GM21360 (cell line): ENCODE measurements at regions not wholly inside any gene's neighbourhood (a gene's known extent, or its start where the extent isn't known, plus 50 kb on each side); places are given as distances from the start of the nearest gene placed in this dataset.
"Not testable (repeated sequence)": the region's sequence is repeated elsewhere in the genome, so short reads cannot be mapped to it uniquely, and the experiment has no call there.

Experiments
- ATAC-seq: cut with Tn5 transposase; IDR thresholded peaks from one replicate; pipeline ENCODE4 v1.9.1; 2021; ENCODE audit warnings: mild to moderate bottlenecking, moderate library complexity; ENCODE audit not compliant: unreplicated experiment

DNA sequence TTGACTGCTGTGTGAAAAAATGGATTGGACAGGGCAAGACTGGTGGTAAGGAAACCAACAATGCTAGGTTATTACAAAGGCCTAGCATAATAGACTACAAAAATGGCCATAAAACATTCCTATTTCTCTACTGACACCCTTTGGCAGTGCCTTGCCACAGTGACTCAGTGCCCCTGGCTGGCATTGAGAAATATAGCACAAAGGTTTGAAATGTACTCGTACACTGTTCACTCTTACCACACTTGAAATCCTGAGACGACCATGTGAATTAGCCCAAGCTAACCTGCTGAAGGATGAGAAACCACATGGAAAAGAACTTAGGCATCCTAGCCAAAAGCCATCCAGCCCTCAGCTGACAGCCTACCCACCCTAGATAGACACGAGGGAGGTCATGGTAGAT is 149.8 kb upstream of the PALMD start:
- no peak for ATAC-seq

DNA sequence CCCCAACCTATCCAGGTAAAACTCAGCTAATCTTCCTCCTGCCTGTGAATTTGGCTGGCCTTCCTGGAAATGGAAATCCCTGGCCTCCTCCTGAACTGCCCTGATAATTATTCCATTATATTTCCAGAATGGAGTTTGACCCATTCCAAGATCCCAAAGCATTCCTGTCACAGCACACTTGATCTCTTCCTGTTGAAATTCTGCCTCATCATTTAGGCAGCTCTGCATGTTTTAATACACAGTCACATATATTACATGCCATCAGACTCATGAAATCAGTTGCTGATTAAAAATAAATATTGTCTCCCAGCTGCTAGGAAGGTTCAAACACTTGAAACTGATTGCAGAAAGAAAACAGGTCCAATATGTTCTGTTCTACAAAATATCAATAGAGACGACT is 148.2 kb upstream of the PALMD start:
- no peak for ATAC-seq

DNA sequence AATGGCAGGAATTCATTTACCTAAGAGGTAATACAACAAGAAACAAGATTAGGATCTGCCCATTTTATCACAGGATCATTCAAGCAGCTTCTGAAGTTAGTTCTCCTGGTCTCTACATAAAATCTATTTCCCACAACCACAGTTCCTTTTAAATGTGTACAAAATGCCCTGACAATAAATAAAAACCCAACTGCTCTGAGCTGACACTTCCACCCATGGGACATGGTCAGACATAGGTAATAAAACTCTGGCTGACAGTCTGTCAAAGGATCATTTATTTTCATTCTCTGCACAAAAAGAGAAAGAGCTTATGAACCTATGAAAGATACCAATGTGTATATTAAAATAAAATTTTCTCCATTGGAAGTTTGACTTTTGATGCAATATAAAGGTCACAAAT is 145.4 kb upstream of the PALMD start:
- ATAC-seq = no peak

DNA sequence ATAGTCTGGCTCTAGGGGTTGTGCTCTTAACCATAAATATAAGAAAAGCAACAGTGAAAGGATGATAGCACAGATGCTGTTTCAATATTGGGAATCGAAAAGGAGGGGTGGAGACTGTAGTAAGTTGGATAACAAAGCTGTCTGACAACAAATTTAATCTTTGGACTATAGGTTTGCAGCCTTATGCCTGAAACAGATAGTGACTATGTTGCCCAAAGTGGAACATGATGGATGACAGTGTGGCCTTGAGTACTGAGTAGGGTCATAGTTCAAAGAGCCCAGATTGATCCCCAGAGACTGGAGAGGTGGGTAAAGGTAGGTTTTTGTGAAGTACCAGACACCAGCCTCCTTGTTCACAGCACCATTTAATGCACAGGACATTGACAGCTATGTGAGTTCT is 144.0 kb upstream of the PALMD start:
- ATAC-seq = no peak

DNA sequence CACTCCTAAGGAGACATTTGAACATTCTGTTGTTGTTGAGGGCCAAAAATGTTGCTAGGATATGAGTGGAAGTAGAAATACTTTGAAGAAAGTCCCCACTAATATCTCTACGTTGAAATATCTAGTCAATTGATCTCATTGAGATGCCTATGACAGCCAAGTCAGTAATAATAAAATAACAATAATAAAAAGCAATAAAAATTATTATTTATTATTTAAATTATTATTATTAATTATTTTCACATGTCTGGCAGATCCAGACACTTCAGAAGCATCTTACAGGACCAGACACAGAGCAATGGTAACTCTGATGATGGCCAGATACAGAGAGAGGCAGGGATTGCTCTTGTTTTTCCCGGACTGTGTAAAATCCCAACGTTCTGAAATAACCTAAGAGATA is 143.5 kb upstream of the PALMD start:
- no peak for ATAC-seq

GRCh38 chr1:99503276-99503747 is 142.6 kb upstream of the PALMD start:
- ATAC-seq = no peak

- ATAC-seq = no peak
Measured at GRCh38 chr1:99504287-99504686, 141.6 kb upstream of the PALMD start.

GRCh38 chr1:99506631-99507030 is 139.3 kb upstream of the PALMD start:
- ATAC-seq = no peak

GRCh38 chr1:99507446-99507845 is 138.5 kb upstream of the PALMD start:
- ATAC-seq = not testable (repeated sequence)

DNA sequence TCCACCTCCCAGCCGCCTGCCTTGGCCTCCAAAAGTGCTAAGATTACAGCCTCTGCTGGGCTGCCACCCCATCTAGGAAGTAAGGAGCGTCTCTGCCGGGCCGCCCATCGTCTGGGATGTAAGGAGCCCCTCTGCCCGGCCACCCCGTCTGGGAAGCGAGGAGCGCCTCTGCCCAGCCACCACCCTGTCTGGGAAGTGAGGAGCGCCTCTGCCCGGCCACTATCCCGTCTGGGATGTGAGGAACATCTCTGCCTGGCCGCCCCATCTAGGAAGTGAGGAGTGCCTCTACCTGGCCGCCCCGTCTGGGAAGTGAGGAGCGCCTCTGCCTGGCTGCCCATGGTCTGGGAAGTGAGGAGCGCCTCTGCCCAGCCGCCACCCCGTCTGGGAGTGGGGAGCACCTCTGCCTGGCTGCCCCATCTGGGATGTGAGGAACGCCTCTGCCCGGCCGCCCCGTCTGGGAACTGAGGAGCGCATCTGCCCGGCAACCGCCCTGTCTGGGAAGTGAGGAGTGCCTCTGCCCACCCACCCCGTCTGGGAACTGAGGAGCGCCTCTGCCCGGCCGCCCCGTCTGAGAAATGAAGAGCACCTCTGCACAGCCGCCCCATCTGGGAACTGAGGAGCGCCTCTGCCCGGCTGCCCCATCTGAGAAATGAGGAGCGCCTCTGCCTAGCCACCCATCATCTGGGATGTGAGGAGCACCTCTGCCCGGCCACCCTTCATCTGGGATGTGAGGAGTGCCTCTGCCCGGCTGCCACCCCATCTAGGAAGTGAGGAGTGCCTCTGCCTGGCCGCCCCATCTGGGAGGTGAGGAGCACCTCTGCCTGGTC is 137.8 kb upstream of the PALMD start:
- no peak for ATAC-seq

- ATAC-seq = not testable (repeated sequence)
Measured at GRCh38 chr1:99508733-99509445, 137.0 kb upstream of the PALMD start.

DNA sequence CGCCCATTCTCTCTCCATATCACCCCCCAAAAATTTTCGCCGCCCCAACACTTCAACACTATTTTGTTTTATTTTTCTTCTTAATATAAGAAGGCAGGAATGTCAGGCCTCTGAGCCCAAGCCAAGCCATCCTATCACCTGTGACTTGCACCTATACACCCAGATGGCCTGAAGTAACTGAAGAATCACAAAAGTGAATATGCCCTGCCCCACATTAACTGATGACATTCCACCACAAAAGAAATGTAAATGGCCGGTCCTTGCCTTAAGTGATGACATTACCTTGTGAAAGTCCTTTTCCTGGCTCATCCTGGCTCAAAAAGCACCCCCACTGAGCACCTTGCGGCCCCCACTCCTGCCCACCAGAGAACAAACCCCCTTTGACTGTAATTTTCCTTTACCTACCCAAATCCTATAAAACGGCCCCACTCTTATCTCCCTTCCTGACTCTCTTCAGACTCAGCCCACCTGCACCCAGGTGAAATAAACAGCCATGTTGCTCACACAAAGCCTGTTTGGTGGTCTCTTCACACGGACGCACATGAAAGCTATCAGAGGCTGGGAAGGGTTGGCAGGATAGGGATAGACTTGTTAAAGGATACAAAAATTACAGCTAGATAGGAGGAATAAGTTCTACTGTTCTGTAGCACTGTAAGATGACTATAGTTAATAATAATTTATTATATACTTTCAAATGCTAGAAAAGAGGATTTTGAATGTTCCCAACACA is 130.9 kb upstream of the PALMD start:
- ATAC-seq = not testable (repeated sequence)

GRCh38 chr1:99516141-99516540 is 129.8 kb upstream of the PALMD start:
- no peak for ATAC-seq

DNA sequence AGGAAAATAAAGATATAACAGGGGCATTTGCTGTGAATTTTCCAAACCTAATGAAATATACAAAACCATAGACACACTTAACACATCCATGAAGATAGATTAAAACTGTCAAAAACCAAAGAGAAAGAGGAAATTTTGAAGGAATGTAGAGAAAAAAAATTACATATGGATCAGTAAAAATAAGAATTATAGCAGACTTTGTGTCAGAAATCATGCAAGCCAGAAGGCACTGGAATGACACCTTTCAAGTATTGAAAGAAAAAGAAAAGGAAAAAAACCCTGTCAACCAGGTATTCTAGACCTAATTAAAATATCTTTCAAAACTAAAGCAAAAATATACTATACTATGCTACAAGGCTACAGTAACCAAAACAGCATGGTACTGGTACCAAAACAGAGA is 125.8 kb upstream of the PALMD start:
- no peak for ATAC-seq

GRCh38 chr1:99525331-99525730 is 120.6 kb upstream of the PALMD start:
- no peak for ATAC-seq

DNA sequence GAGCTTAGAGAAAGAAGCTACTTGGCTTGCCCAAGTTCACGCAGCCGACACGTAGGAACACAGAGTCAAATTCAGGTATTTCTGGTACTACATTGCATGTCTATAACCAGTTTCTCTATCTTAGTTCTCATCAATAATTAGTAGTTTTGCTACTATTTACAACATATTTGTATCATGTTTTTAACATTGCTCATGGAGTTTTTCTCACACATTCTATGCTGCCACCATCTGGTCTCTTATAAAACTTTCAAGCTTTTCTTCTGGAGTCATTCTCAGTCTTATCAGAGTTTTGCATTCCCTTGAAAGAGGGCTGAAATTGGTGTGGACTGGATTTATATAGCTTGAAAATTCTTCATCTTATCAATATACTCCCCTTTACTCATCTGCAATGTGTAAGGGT is 118.8 kb upstream of the PALMD start:
- no peak for ATAC-seq

DNA sequence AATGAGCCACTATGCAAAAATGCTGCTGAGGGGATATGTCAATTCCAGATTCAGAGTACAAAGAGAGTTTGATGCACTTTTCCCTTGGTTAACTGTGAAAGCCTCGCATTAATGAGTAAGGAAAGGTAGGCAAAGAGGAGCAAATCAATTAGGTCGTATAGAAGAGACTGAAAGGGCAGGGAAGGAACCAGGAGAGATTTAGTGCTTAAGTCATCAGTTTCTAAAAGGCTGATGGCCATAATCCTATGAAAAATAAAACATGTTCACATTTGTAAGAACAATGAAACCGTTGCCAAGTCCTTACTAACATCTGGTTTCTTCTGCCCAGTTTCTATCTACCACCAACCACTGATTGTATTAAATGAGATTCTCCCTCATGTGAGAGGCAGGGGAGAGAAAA is 118.4 kb upstream of the PALMD start:
- no peak for ATAC-seq

GRCh38 chr1:99529002-99529401 is 116.9 kb upstream of the PALMD start:
- ATAC-seq = no peak

DNA sequence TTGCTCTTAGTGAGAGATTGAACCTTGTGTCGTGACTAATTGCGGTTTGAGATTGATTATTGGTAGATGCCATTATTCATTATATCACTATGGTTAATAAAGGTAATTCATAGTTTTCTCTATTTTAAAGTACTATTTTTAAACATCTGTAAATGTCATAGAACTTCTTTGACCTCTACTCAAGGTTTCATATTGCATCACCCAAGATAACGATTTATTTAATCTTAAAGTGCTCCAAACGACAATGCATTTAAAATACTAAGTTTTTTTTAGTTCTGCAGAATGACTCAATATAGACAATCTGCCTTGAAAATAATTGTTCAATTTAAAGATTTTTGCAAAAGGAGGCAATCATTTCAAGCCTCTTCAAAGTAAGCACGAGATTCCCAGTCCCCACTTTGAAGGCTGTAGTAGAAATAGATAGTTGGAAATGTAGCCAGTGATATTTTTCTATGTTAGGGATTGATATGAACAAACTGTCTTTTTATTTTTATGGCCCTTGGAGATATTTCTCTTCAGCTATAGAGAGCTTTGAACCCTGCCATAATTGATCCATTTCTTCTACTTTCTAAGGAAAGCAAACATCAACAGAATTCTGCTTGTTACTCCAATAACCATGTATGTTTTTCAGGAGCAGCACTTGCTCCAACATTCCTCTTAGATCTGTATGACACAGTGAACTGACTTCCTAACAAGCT is 114.2 kb upstream of the PALMD start:
- ATAC-seq = no peak

DNA sequence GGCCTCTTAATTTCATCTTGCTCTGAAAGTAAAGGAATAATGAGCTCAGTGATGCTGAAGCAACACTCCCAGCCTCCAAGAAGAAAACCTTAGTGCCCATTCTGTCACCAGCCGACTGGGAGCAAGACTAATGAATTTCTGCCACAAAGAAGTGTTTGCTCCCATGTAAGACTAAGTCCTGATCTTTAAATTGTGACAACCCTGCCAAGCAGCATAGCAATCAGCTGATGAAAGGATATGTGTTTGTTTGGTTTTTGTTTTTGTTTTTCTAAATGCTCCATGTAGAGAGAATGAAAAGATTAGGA is 113.7 kb upstream of the PALMD start:
- no peak for ATAC-seq

DNA sequence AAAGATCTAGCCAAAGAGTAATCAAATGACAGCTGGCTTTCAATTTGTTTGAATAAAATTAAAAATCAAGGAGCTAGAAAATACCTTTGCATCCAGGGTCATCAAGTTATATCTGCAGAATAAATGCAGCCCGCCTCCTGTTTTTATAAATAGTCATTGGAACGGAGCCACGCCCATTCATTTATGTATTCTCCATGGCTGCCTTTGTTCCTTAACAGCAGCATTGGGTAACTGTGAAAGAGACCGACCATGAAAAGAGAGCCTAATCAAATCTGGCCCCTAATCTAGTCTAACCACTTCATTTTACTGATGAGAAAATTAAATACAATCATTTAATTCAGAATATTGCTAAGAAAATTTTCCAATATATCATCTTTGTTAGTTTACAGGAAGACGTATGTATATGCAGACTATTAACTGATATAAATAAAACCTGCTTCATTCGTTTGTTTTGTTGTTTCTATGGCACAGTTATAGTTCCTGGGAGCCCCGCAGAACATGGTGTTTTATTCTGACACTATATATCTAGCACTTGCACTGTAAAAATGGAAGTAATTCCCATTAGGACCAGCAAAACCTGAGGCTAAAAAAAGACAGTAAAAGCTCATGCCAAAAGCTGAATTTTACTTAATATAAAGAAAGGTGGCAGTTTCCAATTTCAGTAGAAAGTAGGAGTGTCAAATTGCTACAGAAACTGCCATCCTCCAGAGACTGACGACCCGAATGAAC is 111.8 kb upstream of the PALMD start:
- no peak for ATAC-seq
